KMS-11 (cell line): ENCODE measurements at regions not wholly inside any gene's neighbourhood (a gene's known extent, or its start where the extent isn't known, plus 50 kb on each side); places are given as distances from the start of the nearest gene placed in this dataset.
"Not testable (repeated sequence)": the region's sequence is repeated elsewhere in the genome, so short reads cannot be mapped to it uniquely, and the experiment has no call there.

Source experiments
- H2AFZ ChIP-seq: fragments of 200-600 bp; sonication (generic); 2 replicates; pipeline ENCODE4 v1.6.1; 2016; ENCODE audit warnings: antibody characterized with exemption, mixed run types, low read depth
- H3K27ac ChIP-seq: fragments of 200-600 bp; sonication (generic); 2 replicates; pipeline ENCODE4 v1.6.1; 2016; ENCODE audit warnings: mild to moderate bottlenecking, mixed run types
- H3K27me3 ChIP-seq: fragments of 200-600 bp; sonication (generic); 2 replicates; pipeline ENCODE4 v1.6.1; 2017; ENCODE audit warnings: mild to moderate bottlenecking, low read depth, mixed run types, moderate library complexity; ENCODE audit not compliant: insufficient read depth
- H3K36me3 ChIP-seq: fragments of 200-600 bp; sonication (generic); 2 replicates; pipeline ENCODE4 v1.6.1; 2017; ENCODE audit warnings: mild to moderate bottlenecking, mixed run types; ENCODE audit not compliant: insufficient read depth
- H3K4me1 ChIP-seq: fragments of 200-600 bp; sonication (generic); 2 replicates; pipeline ENCODE4 v1.6.1; 2016; ENCODE audit warnings: mild to moderate bottlenecking, low read depth, mixed run types; ENCODE audit not compliant: poor library complexity, severe bottlenecking
- H3K4me2 ChIP-seq: fragments of 200-600 bp; sonication (generic); 2 replicates; pipeline ENCODE4 v1.7.0; 2016; ENCODE audit warnings: mild to moderate bottlenecking, mixed run types
- H3K4me3 ChIP-seq: fragments of 200-600 bp; sonication (generic); IDR thresholded peaks from 2 replicates; pipeline ENCODE4 v1.6.1; 2017; ENCODE audit warnings: low read depth, low read length, mixed read lengths; ENCODE audit not compliant: insufficient read depth
- H3K79me2 ChIP-seq: fragments of 200-600 bp; sonication (generic); 2 replicates; pipeline ENCODE4 v1.6.1; 2016; ENCODE audit warnings: low read depth, mixed run types; ENCODE audit not compliant: insufficient read depth
- H3K9ac ChIP-seq: fragments of 200-600 bp; sonication (generic); 2 replicates; pipeline ENCODE4 v1.6.1; 2016; ENCODE audit warnings: mild to moderate bottlenecking, mixed run types
- H4K20me1 ChIP-seq: fragments of 200-600 bp; sonication (generic); 2 replicates; pipeline ENCODE4 v1.6.1; 2016; ENCODE audit warnings: mild to moderate bottlenecking, mixed run types; ENCODE audit not compliant: insufficient read depth
- TF ChIP-seq, protein P1 (sequence below): fragments of 200-600 bp; sonication (generic); conservative IDR thresholded peaks from 2 replicates; pipeline ENCODE4 v1.6.1; 2017; ENCODE audit warnings: low read depth, mild to moderate bottlenecking, antibody characterized with exemption, low read length, moderate library complexity, mixed read lengths

DNA sequence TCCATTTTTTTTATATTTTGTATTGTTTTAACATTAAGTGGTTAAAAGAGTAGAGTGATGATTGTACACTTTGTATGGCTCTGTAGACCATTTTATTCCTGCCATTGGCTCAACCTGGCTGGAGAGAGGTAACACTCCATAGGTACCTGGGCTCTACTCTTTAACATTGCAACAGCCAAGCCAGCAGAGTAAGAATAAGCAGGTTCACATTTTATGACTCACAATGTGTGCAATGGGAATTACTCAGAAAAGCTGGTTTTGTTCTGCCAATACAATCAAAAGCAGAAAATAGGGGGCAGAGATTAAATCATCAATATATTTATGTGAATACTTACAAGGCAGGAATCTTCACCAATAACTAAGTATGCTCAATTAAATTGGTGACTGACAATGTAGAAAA, 1324.0 kb downstream of the AMY1C start:
- TF ChIP-seq, protein P1, sequence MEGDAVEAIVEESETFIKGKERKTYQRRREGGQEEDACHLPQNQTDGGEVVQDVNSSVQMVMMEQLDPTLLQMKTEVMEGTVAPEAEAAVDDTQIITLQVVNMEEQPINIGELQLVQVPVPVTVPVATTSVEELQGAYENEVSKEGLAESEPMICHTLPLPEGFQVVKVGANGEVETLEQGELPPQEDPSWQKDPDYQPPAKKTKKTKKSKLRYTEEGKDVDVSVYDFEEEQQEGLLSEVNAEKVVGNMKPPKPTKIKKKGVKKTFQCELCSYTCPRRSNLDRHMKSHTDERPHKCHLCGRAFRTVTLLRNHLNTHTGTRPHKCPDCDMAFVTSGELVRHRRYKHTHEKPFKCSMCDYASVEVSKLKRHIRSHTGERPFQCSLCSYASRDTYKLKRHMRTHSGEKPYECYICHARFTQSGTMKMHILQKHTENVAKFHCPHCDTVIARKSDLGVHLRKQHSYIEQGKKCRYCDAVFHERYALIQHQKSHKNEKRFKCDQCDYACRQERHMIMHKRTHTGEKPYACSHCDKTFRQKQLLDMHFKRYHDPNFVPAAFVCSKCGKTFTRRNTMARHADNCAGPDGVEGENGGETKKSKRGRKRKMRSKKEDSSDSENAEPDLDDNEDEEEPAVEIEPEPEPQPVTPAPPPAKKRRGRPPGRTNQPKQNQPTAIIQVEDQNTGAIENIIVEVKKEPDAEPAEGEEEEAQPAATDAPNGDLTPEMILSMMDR = no peak
- Histone ChIP-seq H3K4me2 (no peak overlapping the region), H2AFZ (no peak overlapping the region), H3K27ac (no peak overlapping the region), H3K27me3 (no peaks in the 10 kb centered on the region), H3K4me3 (no peak overlapping the region), H3K79me2 (no peaks in the 10 kb centered on the region), H3K36me3 (no peaks in the 10 kb centered on the region), H3K9ac (no peak overlapping the region), H3K4me1 (no peaks in the 10 kb centered on the region), H4K20me1 (no peaks in the 10 kb centered on the region)

DNA sequence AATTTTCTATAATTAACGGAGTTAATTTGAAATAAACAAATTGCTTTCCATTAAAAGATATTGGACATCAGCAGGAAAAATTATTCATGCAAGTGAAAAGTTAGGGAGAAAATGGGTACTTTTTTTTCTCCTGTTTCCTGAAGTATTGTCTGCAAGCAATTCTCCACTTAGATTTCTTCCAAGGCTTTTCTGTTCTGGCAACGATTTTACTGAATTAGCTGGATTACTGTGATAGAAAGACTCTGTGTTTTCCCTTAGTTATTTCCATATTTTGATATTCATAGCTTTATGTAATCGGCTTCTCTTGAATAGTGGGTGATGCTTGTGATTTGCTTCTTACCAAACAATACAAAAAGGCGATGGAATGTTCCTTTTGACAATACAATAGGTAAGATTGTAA, 1333.9 kb downstream of the AMY1C start:
- Histone ChIP-seq H4K20me1 (no peaks in the 10 kb centered on the region), H3K27ac (no peak overlapping the region), H2AFZ (no peak overlapping the region), H3K9ac (no peak overlapping the region), H3K4me2 (no peak overlapping the region), H3K4me3 (no peak overlapping the region), H3K79me2 (no peaks in the 10 kb centered on the region), H3K4me1 (no peaks in the 10 kb centered on the region), H3K36me3 (no peaks in the 10 kb centered on the region), H3K27me3 (no peaks in the 10 kb centered on the region)
- TF ChIP-seq, protein P1 = no peak

DNA sequence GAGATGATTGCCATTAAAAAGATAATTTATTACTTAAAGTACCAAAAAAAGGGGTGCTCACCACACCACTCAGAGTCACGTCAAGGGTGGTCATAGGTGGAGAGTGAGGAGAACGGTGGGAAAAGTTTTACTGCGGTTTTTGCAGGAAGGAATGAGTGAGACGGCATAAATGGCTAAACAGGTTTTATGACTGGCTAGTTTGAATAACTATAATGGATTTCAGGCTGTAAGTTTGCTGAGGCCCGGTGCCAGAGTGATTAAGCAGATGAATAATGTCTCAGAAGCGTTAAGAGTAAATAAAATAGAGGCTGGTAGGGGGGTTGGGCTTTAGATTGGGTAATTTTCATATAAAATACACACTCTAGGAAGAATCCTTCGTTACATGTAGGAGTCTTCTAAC, 1337.8 kb downstream of the AMY1C start:
- no peaks in the 10 kb centered on the region for H3K79me2 ChIP-seq
- no peaks in the 10 kb centered on the region for H3K4me1 ChIP-seq
- TF ChIP-seq, protein P1 = no peak
- H3K4me3 ChIP-seq = no peak overlapping the region
- no peaks in the 10 kb centered on the region for H4K20me1 ChIP-seq
- no peak overlapping the region for H3K4me2 ChIP-seq
- H3K27me3 ChIP-seq = no peaks in the 10 kb centered on the region
- no peak overlapping the region for H3K27ac ChIP-seq
- H3K36me3 ChIP-seq = no peaks in the 10 kb centered on the region
- H2AFZ ChIP-seq = no peak overlapping the region
- H3K9ac ChIP-seq = no peak overlapping the region

DNA sequence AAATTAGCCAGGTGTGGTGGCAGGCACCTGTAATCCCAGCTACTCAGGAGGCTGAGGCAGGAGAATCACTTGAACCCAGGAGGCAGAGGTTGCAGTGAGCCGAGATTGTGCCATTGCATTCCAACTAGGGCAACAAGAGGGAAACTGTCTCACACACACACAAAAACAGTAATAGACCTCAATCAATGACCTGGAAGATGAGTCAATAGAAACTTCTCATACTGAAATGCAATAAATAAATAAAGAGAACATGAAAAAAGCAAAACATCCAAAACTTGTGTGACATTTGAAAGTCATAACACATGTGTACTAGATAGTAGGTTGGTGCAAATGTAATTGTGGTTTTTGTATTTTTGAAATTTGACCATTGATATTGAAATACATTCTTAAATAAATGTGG, 1338.5 kb downstream of the AMY1C start:
- Histone ChIP-seq H3K27me3 (no peaks in the 10 kb centered on the region), H3K4me3 (no peak overlapping the region), H3K79me2 (no peaks in the 10 kb centered on the region), H2AFZ (no peak overlapping the region), H3K4me2 (no peak overlapping the region), H4K20me1 (no peaks in the 10 kb centered on the region), H3K4me1 (no peaks in the 10 kb centered on the region), H3K9ac (no peak overlapping the region), H3K36me3 (no peaks in the 10 kb centered on the region), H3K27ac (no peak overlapping the region)
- TF ChIP-seq, protein P1 = no peak

DNA sequence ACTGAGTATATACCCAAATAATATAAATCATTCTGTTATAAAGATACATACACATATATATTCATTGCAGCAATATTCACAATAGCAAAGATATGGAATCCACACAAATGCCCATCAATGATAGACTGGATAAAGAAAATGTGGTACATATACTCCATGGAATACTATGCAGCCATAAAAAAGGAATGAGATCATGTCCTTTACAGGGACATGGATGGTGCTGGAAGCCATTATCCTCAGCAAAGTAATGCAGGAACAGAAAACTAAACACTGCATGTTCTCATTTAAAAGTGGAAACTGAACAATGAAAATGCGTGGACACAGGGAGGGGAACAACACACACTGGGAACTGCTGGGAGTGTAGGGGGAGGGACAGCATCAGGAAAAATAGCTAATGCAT, 1344.2 kb downstream of the AMY1C start:
- not testable (repeated sequence) for H3K4me3 ChIP-seq, H3K36me3 ChIP-seq, H3K4me1 ChIP-seq, H3K9ac ChIP-seq, H3K79me2 ChIP-seq, H2AFZ ChIP-seq, H3K27ac ChIP-seq, H3K27me3 ChIP-seq, H3K4me2 ChIP-seq, H4K20me1 ChIP-seq
